Endometrial microvascular endothelial cells (primary cell): ENCODE measurements at regions not wholly inside any gene's neighbourhood (a gene's known extent, or its start where the extent isn't known, plus 50 kb on each side); places are given as distances from the start of the nearest gene placed in this dataset.
"Not testable (repeated sequence)": the region's sequence is repeated elsewhere in the genome, so short reads cannot be mapped to it uniquely, and the experiment has no call there.

Source experiments
- in situ Hi-C: cut with HindIII; loops from 2 replicates; pipeline ENCODE4 v1.10.0; 2017; ENCODE audit warnings: low sequenced_read_pairs, low pct_unique_long_range_greater_than_20kb; ENCODE audit errors: inconsistent ontology term

GRCh38 chr6:122198922-122199321 lies 200.5 kb upstream of the HSF2 start:
- in situ Hi-C loops = no loop called here

- in situ Hi-C loops = no loop called here
Measured at GRCh38 chr6:122200440-122200839, 199.0 kb upstream of the HSF2 start.

GRCh38 chr6:122202576-122203137 lies 196.8 kb upstream of the HSF2 start:
- in situ Hi-C loops = no loop called here

GRCh38 chr6:122207061-122207460 lies 192.4 kb upstream of the HSF2 start:
- in situ Hi-C loops = no loop called here

GRCh38 chr6:122207794-122208193 lies 191.7 kb upstream of the HSF2 start:
- in situ Hi-C loops = no loop called here

GRCh38 chr6:122214605-122215318 lies 184.7 kb upstream of the HSF2 start:
- in situ Hi-C loops = no loop called here

- in situ Hi-C loops = no loop called here
Measured at GRCh38 chr6:122220254-122220653, 179.2 kb upstream of the HSF2 start.

GRCh38 chr6:122222761-122223160 lies 176.7 kb upstream of the HSF2 start:
- in situ Hi-C loops = no loop called here

GRCh38 chr6:122223251-122223650 lies 176.2 kb upstream of the HSF2 start:
- in situ Hi-C loops = no loop called here

- in situ Hi-C loops = no loop called here
Measured at GRCh38 chr6:122238861-122239260, 160.6 kb upstream of the HSF2 start.

GRCh38 chr6:122246906-122247658 lies 152.4 kb upstream of the HSF2 start:
- in situ Hi-C loops = no loop called here

GRCh38 chr6:122248001-122248669 lies 151.3 kb upstream of the HSF2 start:
- in situ Hi-C loops = no loop called here

GRCh38 chr6:122248844-122249243 lies 150.6 kb upstream of the HSF2 start:
- in situ Hi-C loops = no loop called here

GRCh38 chr6:122258839-122259238 lies 140.6 kb upstream of the HSF2 start:
- in situ Hi-C loops = no loop called here

- in situ Hi-C loops = no loop called here
Measured at GRCh38 chr6:122264557-122264956, 134.9 kb upstream of the HSF2 start.

GRCh38 chr6:122265755-122266154 lies 133.7 kb upstream of the HSF2 start:
- in situ Hi-C loops = no loop called here

GRCh38 chr6:122268394-122268793 lies 131.1 kb upstream of the HSF2 start:
- in situ Hi-C loops = no loop called here

- in situ Hi-C loops = no loop called here
Measured at GRCh38 chr6:122276637-122277036, 122.8 kb upstream of the HSF2 start.

GRCh38 chr6:122280105-122281021 lies 119.1 kb upstream of the HSF2 start:
- in situ Hi-C loops = not testable (repeated sequence)
